Activated CD4-positive, alpha-beta memory T cell treated with anti-CD3 and anti-CD28 coated beads, Interleukin-2, amount 10 ng/mL, durations not matched to agents 7 days and 5 days (primary cell): ENCODE measurements at regions not wholly inside any gene's neighbourhood (a gene's known extent, or its start where the extent isn't known, plus 50 kb on each side); places are given as distances from the start of the nearest gene placed in this dataset.

Source experiments
- CTCF ChIA-PET: fragments of 350-600 bp; sonication (Branson Sonifier 250); formaldehyde crosslinking; loops from one replicate; lab custom pipeline; 2021; ENCODE audit warnings: antibody characterized with exemption, inconsistent platforms; lab: Charles Lee
- POLR2A ChIA-PET: fragments of 350-600 bp; sonication (Branson Sonifier 250); formaldehyde crosslinking; loops from one replicate; lab custom pipeline; 2021; ENCODE audit warnings: antibody characterized with exemption; lab: Charles Lee
- DNase-seq: peaks from one replicate; pipeline ENCODE4 v3.0.0-alpha.2; 2020
- H3K27ac Mint-ChIP-seq: one replicate; pipeline ENCODE4 v1.8.0; 2021; ENCODE audit warnings: mild to moderate bottlenecking, mixed read lengths
- H3K27me3 Mint-ChIP-seq: one replicate; pipeline ENCODE4 v1.8.0; 2021; ENCODE audit warnings: mixed read lengths
- H3K36me3 Mint-ChIP-seq: one replicate; pipeline ENCODE4 v1.8.0; 2021; ENCODE audit warnings: low read depth, mixed read lengths
- H3K4me1 Mint-ChIP-seq: one replicate; pipeline ENCODE4 v1.8.0; 2021; ENCODE audit warnings: mixed read lengths
- H3K4me3 Mint-ChIP-seq: one replicate; pipeline ENCODE4 v1.8.0; 2021; ENCODE audit warnings: mild to moderate bottlenecking, mixed read lengths
- H3K9me3 Mint-ChIP-seq: one replicate; pipeline ENCODE4 v1.8.0; 2021; ENCODE audit warnings: mixed read lengths

GRCh38 chr13:72537782-72538181 is 189.6 kb downstream of the MZT1 start:
- ChIA-PET CTCF (no interaction called here), POLR2A (no interaction called here)
- H3K4me3 Mint-ChIP-seq = no peak overlapping the region
- no peaks in the 10 kb centered on the region for H3K4me1 Mint-ChIP-seq
- no peak for DNase-seq
- no peaks in the 10 kb centered on the region for H3K9me3 Mint-ChIP-seq
- H3K27ac Mint-ChIP-seq = no peak overlapping the region
- no peaks in the 10 kb centered on the region for H3K36me3 Mint-ChIP-seq
- H3K27me3 Mint-ChIP-seq = no peaks in the 10 kb centered on the region

GRCh38 chr13:72537395-72537780 is 190.0 kb downstream of the MZT1 start:
- no peak overlapping the region for H3K4me3 Mint-ChIP-seq
- H3K9me3 Mint-ChIP-seq = no peaks in the 10 kb centered on the region
- no peaks in the 10 kb centered on the region for H3K36me3 Mint-ChIP-seq
- DNase-seq = no peak
- no peak overlapping the region for H3K27ac Mint-ChIP-seq
- POLR2A ChIA-PET = no interaction called here
- no peaks in the 10 kb centered on the region for H3K27me3 Mint-ChIP-seq
- CTCF ChIA-PET = no interaction called here
- H3K4me1 Mint-ChIP-seq = no peaks in the 10 kb centered on the region

GRCh38 chr13:72536714-72537394 is 190.6 kb downstream of the MZT1 start:
- Mint-ChIP-seq H3K36me3 (no peaks in the 10 kb centered on the region), H3K9me3 (no peaks in the 10 kb centered on the region), H3K27me3 (no peaks in the 10 kb centered on the region), H3K4me3 (no peak overlapping the region), H3K27ac (no peak overlapping the region), H3K4me1 (no peaks in the 10 kb centered on the region)
- DNase-seq = no peak
- ChIA-PET CTCF (no interaction called here), POLR2A (no interaction called here)

- POLR2A ChIA-PET = no interaction called here
- Mint-ChIP-seq H3K36me3 (no peaks in the 10 kb centered on the region), H3K27me3 (no peaks in the 10 kb centered on the region), H3K4me1 (no peaks in the 10 kb centered on the region), H3K4me3 (no peak overlapping the region), H3K9me3 (no peaks in the 10 kb centered on the region), H3K27ac (no peak overlapping the region)
- DNase-seq = no peak
- CTCF ChIA-PET = no interaction called here
Measured at GRCh38 chr13:72534951-72535640, 192.3 kb downstream of the MZT1 start.

- no peaks in the 10 kb centered on the region for H3K4me1 Mint-ChIP-seq
- POLR2A ChIA-PET = no interaction called here
- CTCF ChIA-PET = no interaction called here
- peaks cover 2% of the 10 kb centered on the region for H3K9me3 Mint-ChIP-seq
- DNase-seq = no peak
- no peak overlapping the region for H3K4me3 Mint-ChIP-seq
- H3K27me3 Mint-ChIP-seq = no peaks in the 10 kb centered on the region
- H3K36me3 Mint-ChIP-seq = no peaks in the 10 kb centered on the region
- H3K27ac Mint-ChIP-seq = no peak overlapping the region
Measured at GRCh38 chr13:72530471-72530870, 197.0 kb downstream of the MZT1 start.

- H3K4me3 Mint-ChIP-seq = no peak overlapping the region
- ChIA-PET POLR2A (no interaction called here), CTCF (no interaction called here)
- no peaks in the 10 kb centered on the region for H3K36me3 Mint-ChIP-seq
- H3K4me1 Mint-ChIP-seq = no peaks in the 10 kb centered on the region
- no peaks in the 10 kb centered on the region for H3K27me3 Mint-ChIP-seq
- peaks cover 2% of the 10 kb centered on the region for H3K9me3 Mint-ChIP-seq
- no peak for DNase-seq
- H3K27ac Mint-ChIP-seq = no peak overlapping the region
Measured at GRCh38 chr13:72527333-72527732, 200.1 kb downstream of the MZT1 start.

- H3K4me1 Mint-ChIP-seq = no peaks in the 10 kb centered on the region
- no peak for DNase-seq
- peaks cover 2% of the 10 kb centered on the region for H3K9me3 Mint-ChIP-seq
- no peaks in the 10 kb centered on the region for H3K27me3 Mint-ChIP-seq
- CTCF ChIA-PET = no interaction called here
- no peak overlapping the region for H3K4me3 Mint-ChIP-seq
- POLR2A ChIA-PET = no interaction called here
- no peak overlapping the region for H3K27ac Mint-ChIP-seq
- H3K36me3 Mint-ChIP-seq = no peaks in the 10 kb centered on the region
Measured at GRCh38 chr13:72523593-72523992, 203.8 kb downstream of the MZT1 start.

GRCh38 chr13:72523049-72523448 is 204.4 kb downstream of the MZT1 start:
- no peaks in the 10 kb centered on the region for H3K36me3 Mint-ChIP-seq
- H3K4me3 Mint-ChIP-seq = no peak overlapping the region
- H3K27ac Mint-ChIP-seq = no peak overlapping the region
- H3K4me1 Mint-ChIP-seq = no peaks in the 10 kb centered on the region
- no peaks in the 10 kb centered on the region for H3K27me3 Mint-ChIP-seq
- no peak for DNase-seq
- H3K9me3 Mint-ChIP-seq = peaks cover 2% of the 10 kb centered on the region
- CTCF ChIA-PET = no interaction called here
- POLR2A ChIA-PET = no interaction called here

GRCh38 chr13:72521940-72522661 is 205.3 kb downstream of the MZT1 start:
- Mint-ChIP-seq H3K36me3 (no peaks in the 10 kb centered on the region), H3K4me3 (no peak overlapping the region), H3K9me3 (peaks cover 2% of the 10 kb centered on the region), H3K4me1 (no peaks in the 10 kb centered on the region), H3K27me3 (no peaks in the 10 kb centered on the region), H3K27ac (no peak overlapping the region)
- POLR2A ChIA-PET = no interaction called here
- CTCF ChIA-PET = no interaction called here
- DNase-seq = no peak

GRCh38 chr13:72514146-72514545 is 213.3 kb downstream of the MZT1 start:
- CTCF ChIA-PET = no interaction called here
- Mint-ChIP-seq H3K4me3 (no peak overlapping the region), H3K27me3 (no peaks in the 10 kb centered on the region), H3K36me3 (no peaks in the 10 kb centered on the region), H3K9me3 (no peaks in the 10 kb centered on the region), H3K4me1 (no peaks in the 10 kb centered on the region), H3K27ac (no peak overlapping the region)
- POLR2A ChIA-PET = no interaction called here
- DNase-seq = no peak

- no peak overlapping the region for H3K27ac Mint-ChIP-seq
- H3K27me3 Mint-ChIP-seq = no peaks in the 10 kb centered on the region
- DNase-seq = no peak
- ChIA-PET POLR2A (no interaction called here), CTCF (no interaction called here)
- no peaks in the 10 kb centered on the region for H3K9me3 Mint-ChIP-seq
- no peak overlapping the region for H3K4me3 Mint-ChIP-seq
- no peaks in the 10 kb centered on the region for H3K4me1 Mint-ChIP-seq
- no peaks in the 10 kb centered on the region for H3K36me3 Mint-ChIP-seq
Measured at GRCh38 chr13:72508392-72508791, 219.0 kb downstream of the MZT1 start.

- ChIA-PET CTCF (no interaction called here), POLR2A (no interaction called here)
- Mint-ChIP-seq H3K27me3 (no peaks in the 10 kb centered on the region), H3K27ac (no peak overlapping the region), H3K4me1 (no peaks in the 10 kb centered on the region), H3K36me3 (no peaks in the 10 kb centered on the region), H3K4me3 (no peak overlapping the region), H3K9me3 (no peaks in the 10 kb centered on the region)
- DNase-seq = no peak
Measured at GRCh38 chr13:72507416-72508199, 219.8 kb downstream of the MZT1 start.

- no peaks in the 10 kb centered on the region for H3K4me1 Mint-ChIP-seq
- H3K9me3 Mint-ChIP-seq = no peaks in the 10 kb centered on the region
- no peak overlapping the region for H3K4me3 Mint-ChIP-seq
- H3K27ac Mint-ChIP-seq = no peak overlapping the region
- no peaks in the 10 kb centered on the region for H3K36me3 Mint-ChIP-seq
- ChIA-PET CTCF (no interaction called here), POLR2A (no interaction called here)
- no peaks in the 10 kb centered on the region for H3K27me3 Mint-ChIP-seq
- DNase-seq = no peak
Measured at GRCh38 chr13:72506706-72507105, 220.7 kb downstream of the MZT1 start.
